GM19025 (cell line): ENCODE measurements at regions not wholly inside any gene's neighbourhood (a gene's known extent, or its start where the extent isn't known, plus 50 kb on each side); places are given as distances from the start of the nearest gene placed in this dataset.
"Not testable (repeated sequence)": the region's sequence is repeated elsewhere in the genome, so short reads cannot be mapped to it uniquely, and the experiment has no call there.

Source experiments
- ATAC-seq: cut with Tn5 transposase; IDR thresholded peaks from one replicate; pipeline ENCODE4 v1.9.1; 2021; ENCODE audit warnings: mild to moderate bottlenecking, low read depth, moderate library complexity; ENCODE audit not compliant: unreplicated experiment

- no peak for ATAC-seq
Measured at GRCh38 chr4:189124149-189124758, 816.4 kb upstream of the FRG1 start.

- ATAC-seq, result no peak
Measured at GRCh38 chr4:189124791-189125190, 815.9 kb upstream of the FRG1 start.

GRCh38 chr4:189126040-189126439 is 814.6 kb upstream of the FRG1 start:
- no peak for ATAC-seq

GRCh38 chr4:189128341-189128740 is 812.3 kb upstream of the FRG1 start:
- ATAC-seq, result no peak

GRCh38 chr4:189129044-189129694 is 811.5 kb upstream of the FRG1 start:
- no peak for ATAC-seq

- no peak for ATAC-seq
Measured at GRCh38 chr4:189131118-189131517, 809.6 kb upstream of the FRG1 start.

- ATAC-seq, result no peak
Measured at GRCh38 chr4:189136462-189136861, 804.2 kb upstream of the FRG1 start.

- no peak for ATAC-seq
Measured at GRCh38 chr4:189143263-189143952, 797.3 kb upstream of the FRG1 start.

GRCh38 chr4:189147005-189147929 is 793.4 kb upstream of the FRG1 start:
- no peak for ATAC-seq

- not testable (repeated sequence) for ATAC-seq
Measured at GRCh38 chr4:189155083-189155482, 785.6 kb upstream of the FRG1 start.

- ATAC-seq, result no peak
Measured at GRCh38 chr4:189162073-189162789, 778.4 kb upstream of the FRG1 start.

GRCh38 chr4:189162888-189163287 is 777.8 kb upstream of the FRG1 start:
- no peak for ATAC-seq

- no peak for ATAC-seq
Measured at GRCh38 chr4:189176002-189176401, 764.7 kb upstream of the FRG1 start.

- ATAC-seq, result no peak
Measured at GRCh38 chr4:189177130-189177529, 763.5 kb upstream of the FRG1 start.

- ATAC-seq, result no peak
Measured at GRCh38 chr4:189178125-189178746, 762.4 kb upstream of the FRG1 start.

GRCh38 chr4:189185810-189186432 is 754.8 kb upstream of the FRG1 start:
- no peak for ATAC-seq

GRCh38 chr4:189187531-189188052 is 753.1 kb upstream of the FRG1 start:
- ATAC-seq, result no peak

- no peak for ATAC-seq
Measured at GRCh38 chr4:189198624-189199023, 742.0 kb upstream of the FRG1 start.

GRCh38 chr4:189200353-189200752 is 740.3 kb upstream of the FRG1 start:
- ATAC-seq, result no peak
